HCT116 (cell line): ENCODE measurements at regions not wholly inside any gene's neighbourhood (a gene's known extent, or its start where the extent isn't known, plus 50 kb on each side); places are given as distances from the start of the nearest gene placed in this dataset.
A peak's percentile ranks its signal among the peaks of the same experiment; 100 is the strongest.

ENCODE experiments used
- ATAC-seq: fragments of 200-7000 bp; cut with Tn5 transposase; 2 replicates; pipeline ENCODE4 v1.9.1; 2020; ENCODE audit warnings: mild to moderate bottlenecking, moderate library complexity
- BruUV-seq: library from RNA; stranded (reverse); fragments of 400-500 nt; replicated peaks from 2 replicates; lab custom pipeline; 2021; lab: Mats Ljungman, UMichigan
- CTCF ChIA-PET: fragments of 300-600 bp; sonication (Branson Sonifier 250); formaldehyde crosslinking; loops from one replicate; lab custom pipeline; 2021; ENCODE audit warnings: antibody characterized with exemption; lab: Charles Lee
- POLR2A ChIA-PET: fragments of 300-600, 350-600 bp; sonication (Branson Sonifier 250); formaldehyde crosslinking; loops from one replicate; lab custom pipeline; 2021; ENCODE audit warnings: antibody characterized with exemption; lab: Charles Lee
- RAD21 ChIA-PET, 2 experiments: fragments of 300-600 bp; sonication (Branson Sonifier 250); formaldehyde crosslinking; loops; one replicate each; lab custom pipeline; 2023; ENCODE audit warnings: low total read pairs in 2 of 2; ENCODE audit not compliant: uncharacterized antibody in 2 of 2, unreplicated experiment in 2 of 2, low non-redundant PET in 1 of 2; lab: Charles Lee
- DNase-seq: peaks from one replicate; pipeline ENCODE4 v3.0.0-alpha.2; 2010; ENCODE audit warnings: low read depth, low spot score
- H2AFZ ChIP-seq: fragments of 200-600 bp; shearing (Covaris generic), sonication (generic); 2 replicates; pipeline ENCODE4 v1.6.1; 2017; ENCODE audit warnings: low read depth, mixed run types, mixed read lengths, antibody characterized with exemption, low read length; ENCODE audit not compliant: poor library complexity, severe bottlenecking
- H3K27ac ChIP-seq: 2 replicates; pipeline ENCODE4 v1.5.1; 2012; ENCODE audit warnings: low read depth, low read length
- H3K27me3 ChIP-seq: fragments of 200-600 bp; sonication (generic); 2 replicates; pipeline ENCODE4 v1.6.1; 2016; ENCODE audit warnings: mixed run types, low read length, mixed read lengths; ENCODE audit not compliant: insufficient read depth
- H3K36me3 ChIP-seq, 2 experiments: fragments of 200-500 bp in 1 of 2; fragments of 200-600 bp in 1 of 2; sonication (Bioruptor generic) in 1 of 2; sonication (generic) in 1 of 2; 2 replicates each; pipeline versions ENCODE4 v1.5.1 to v1.6.1; 2014 to 2016; ENCODE audit warnings: low read length in 2 of 2, inconsistent platforms in 1 of 2, mixed read lengths in 1 of 2, mixed run types in 1 of 2; ENCODE audit not compliant: insufficient read depth in 2 of 2, control insufficient read depth in 1 of 2
- H3K4me1 ChIP-seq, 2 experiments: fragments of 200-600 bp in 1 of 2; sonication (generic) in 1 of 2; 2 replicates each; pipeline versions ENCODE4 v1.5.1 to v1.6.1; 2012 to 2017; ENCODE audit warnings: low read length in 2 of 2, inconsistent platforms in 1 of 2, mild to moderate bottlenecking in 1 of 2, mixed read lengths in 1 of 2, mixed run types in 1 of 2, moderate library complexity in 1 of 2; ENCODE audit not compliant: insufficient read depth in 2 of 2, control insufficient read depth in 1 of 2
- H3K4me2 ChIP-seq: fragments of 200-600 bp; sonication (generic); 2 replicates; pipeline ENCODE4 v1.6.1; 2017; ENCODE audit warnings: mixed run types, low read length, mixed read lengths
- H3K4me3 ChIP-seq, 2 experiments: fragments of 200-600 bp in 1 of 2; sonication (generic) in 1 of 2; replicated peaks in 1 of 2; 2 replicates each; pipeline ENCODE4 v1.5.1; 2011 to 2016; ENCODE audit warnings: low read length in 2 of 2, control low read depth in 1 of 2, low read depth in 1 of 2, mild to moderate bottlenecking in 1 of 2, mixed read lengths in 1 of 2, mixed run types in 1 of 2
- H3K79me2 ChIP-seq: fragments of 200-600 bp; sonication (generic); 2 replicates; pipeline ENCODE4 v1.6.1; 2017; ENCODE audit warnings: mild to moderate bottlenecking, mixed run types, low read length, moderate library complexity, mixed read lengths; ENCODE audit not compliant: insufficient read depth
- H3K9ac ChIP-seq: fragments of 200-600 bp; sonication (generic); 2 replicates; pipeline ENCODE4 v1.6.1; 2016; ENCODE audit warnings: low read length, mixed read lengths
- H3K9me2 ChIP-seq: fragments of 200-600 bp; sonication (generic), shearing (Covaris generic); 2 replicates; pipeline ENCODE4 v1.6.1; 2017; ENCODE audit warnings: mixed run types, mild to moderate bottlenecking, moderate library complexity; ENCODE audit not compliant: insufficient read depth
- H3K9me3 ChIP-seq, 2 experiments: fragments of 200-500 bp in 1 of 2; fragments of 200-600 bp in 1 of 2; sonication (Bioruptor generic) in 1 of 2; sonication (generic) in 1 of 2; 2 replicates each; pipeline ENCODE4 v1.6.1; 2014 to 2017; ENCODE audit warnings: low read length in 2 of 2, mixed read lengths in 2 of 2, inconsistent platforms in 1 of 2, low read depth in 1 of 2, mild to moderate bottlenecking in 1 of 2, mixed run types in 1 of 2, moderate library complexity in 1 of 2; ENCODE audit not compliant: control insufficient read depth in 1 of 2, insufficient read depth in 1 of 2
- H4K20me1 ChIP-seq: fragments of 200-600 bp; sonication (generic), shearing (Covaris generic); 2 replicates; pipeline ENCODE4 v1.6.1; 2017; ENCODE audit warnings: mixed run types, mild to moderate bottlenecking, moderate library complexity; ENCODE audit not compliant: insufficient read depth
- CBX3 ChIP-seq: IDR thresholded peaks from 2 replicates; pipeline ENCODE4 v1.6.1; 2012; ENCODE audit warnings: low read depth
- CTCF ChIP-seq, 3 experiments: fragments of 200-600 bp in 1 of 3; sonication (generic) in 1 of 3; IDR thresholded peaks in 2 of 3; conservative IDR thresholded peaks in 1 of 3; 2 replicates each; pipeline ENCODE4 v1.5.1; 2012 to 2017; ENCODE audit warnings: low read depth in 2 of 3, low read length in 2 of 3, antibody characterized with exemption in 1 of 3, borderline replicate concordance in 1 of 3, control low read depth in 1 of 3, mild to moderate bottlenecking in 1 of 3, mixed read lengths in 1 of 3, mixed run types in 1 of 3, moderate library complexity in 1 of 3; ENCODE audit not compliant: insufficient read depth in 1 of 3
- FOSL1 ChIP-seq: IDR thresholded peaks from 2 replicates; pipeline ENCODE4 v1.6.1; 2012; ENCODE audit warnings: low read depth
- JUND ChIP-seq: IDR thresholded peaks from 2 replicates; pipeline ENCODE4 v1.6.1; 2012
- POLR2A ChIP-seq: IDR thresholded peaks from 2 replicates; pipeline ENCODE4 v1.7.0; 2011; ENCODE audit warnings: borderline replicate concordance; ENCODE audit not compliant: insufficient read depth, insufficient read length; ENCODE audit errors: extremely low read depth
- POLR2AphosphoS5 ChIP-seq: IDR thresholded peaks from 2 replicates; pipeline ENCODE4 v1.6.1; 2011; ENCODE audit warnings: mild to moderate bottlenecking, low read depth, low read length, moderate library complexity
- RAD21 ChIP-seq: IDR thresholded peaks from 2 replicates; pipeline ENCODE4 v1.6.1; 2012; ENCODE audit warnings: low read depth, mild to moderate bottlenecking
- SIN3A ChIP-seq: IDR thresholded peaks from 2 replicates; pipeline ENCODE4 v1.6.1; 2012; ENCODE audit warnings: low read depth
- SP1 ChIP-seq: IDR thresholded peaks from 2 replicates; pipeline ENCODE4 v1.6.1; 2012; ENCODE audit warnings: low read depth
- TCF7L2 ChIP-seq: IDR thresholded peaks from 2 replicates; pipeline ENCODE4 v1.7.0; 2011; ENCODE audit warnings: borderline replicate concordance, inconsistent platforms; ENCODE audit not compliant: insufficient read depth, insufficient read length; ENCODE audit errors: extremely low read depth
- ZFX ChIP-seq: fragments of 450-650 bp; IDR thresholded peaks from 2 replicates; pipeline ENCODE4 v1.6.1; 2017
- ZNF274 ChIP-seq: fragments of 200-500 bp; sonication (Bioruptor generic); IDR thresholded peaks from 2 replicates; pipeline ENCODE4 v1.6.1; 2014; ENCODE audit warnings: mild to moderate bottlenecking, low read depth, low read length, inconsistent platforms
- intact Hi-C: fragments of 100-400 bp; cut with micrococcal nuclease; formaldehyde crosslinking; loops from 2 replicates; pipeline ENCODE4 v1.10.0; 2022
- TF ChIP-seq, protein P1 (sequence below): IDR thresholded peaks from 2 replicates; pipeline ENCODE4 v1.6.1; 2012; ENCODE audit warnings: low read depth
- TF ChIP-seq, protein P2 (sequence below): IDR thresholded peaks from 2 replicates; pipeline ENCODE4 v1.6.1; 2012

DNA sequence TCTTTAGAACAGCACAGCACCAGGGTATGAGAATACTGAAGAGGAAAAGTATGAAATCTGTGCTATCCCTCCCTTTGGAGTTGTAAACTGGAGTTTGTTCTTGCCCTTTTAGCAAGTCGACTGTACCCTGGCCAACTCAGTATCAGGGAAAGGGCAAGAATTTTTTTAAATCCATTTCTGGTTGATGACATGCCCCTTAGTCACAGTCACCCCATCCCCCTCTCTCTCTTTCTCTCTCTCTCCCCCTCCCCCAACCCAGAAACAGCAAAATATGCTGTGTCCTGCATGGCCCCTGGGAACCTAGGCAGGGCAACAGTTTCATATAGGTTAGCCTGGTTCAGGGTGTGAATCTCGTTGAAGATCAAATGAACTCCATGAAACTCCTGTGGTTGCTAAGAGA, 177.7 kb upstream of the ADO start:
- ATAC-seq (peak; percentile 46; the same call in 1 of the 2 replicates), DNase-seq (no peak)
- Histone ChIP-seq H3K9me3 (no peaks in the 10 kb centered on the region), H3K9me2 (no peaks in the 10 kb centered on the region), H2AFZ (no peak overlapping the region), H3K27ac (no peak overlapping the region), H4K20me1 (no peaks in the 10 kb centered on the region), H3K4me2 (peak overlapping the region; percentile 57), H3K4me3 (no peak overlapping the region), H3K27me3 (no peaks in the 10 kb centered on the region), H3K79me2 (no peaks in the 10 kb centered on the region), H3K9ac (no peak overlapping the region), H3K36me3 (no peaks in the 10 kb centered on the region), H3K4me1 (peaks cover 0 to 22% of the 10 kb centered on the region in 2 experiments)
- CTCF ChIA-PET, result no interaction called here
- intact Hi-C loops, result no loop called here
- RAD21 ChIA-PET, result no interaction called here
- TF ChIP-seq ZFX, result no peak
- no peak for TF ChIP-seq TCF7L2
- TF ChIP-seq, protein P1, sequence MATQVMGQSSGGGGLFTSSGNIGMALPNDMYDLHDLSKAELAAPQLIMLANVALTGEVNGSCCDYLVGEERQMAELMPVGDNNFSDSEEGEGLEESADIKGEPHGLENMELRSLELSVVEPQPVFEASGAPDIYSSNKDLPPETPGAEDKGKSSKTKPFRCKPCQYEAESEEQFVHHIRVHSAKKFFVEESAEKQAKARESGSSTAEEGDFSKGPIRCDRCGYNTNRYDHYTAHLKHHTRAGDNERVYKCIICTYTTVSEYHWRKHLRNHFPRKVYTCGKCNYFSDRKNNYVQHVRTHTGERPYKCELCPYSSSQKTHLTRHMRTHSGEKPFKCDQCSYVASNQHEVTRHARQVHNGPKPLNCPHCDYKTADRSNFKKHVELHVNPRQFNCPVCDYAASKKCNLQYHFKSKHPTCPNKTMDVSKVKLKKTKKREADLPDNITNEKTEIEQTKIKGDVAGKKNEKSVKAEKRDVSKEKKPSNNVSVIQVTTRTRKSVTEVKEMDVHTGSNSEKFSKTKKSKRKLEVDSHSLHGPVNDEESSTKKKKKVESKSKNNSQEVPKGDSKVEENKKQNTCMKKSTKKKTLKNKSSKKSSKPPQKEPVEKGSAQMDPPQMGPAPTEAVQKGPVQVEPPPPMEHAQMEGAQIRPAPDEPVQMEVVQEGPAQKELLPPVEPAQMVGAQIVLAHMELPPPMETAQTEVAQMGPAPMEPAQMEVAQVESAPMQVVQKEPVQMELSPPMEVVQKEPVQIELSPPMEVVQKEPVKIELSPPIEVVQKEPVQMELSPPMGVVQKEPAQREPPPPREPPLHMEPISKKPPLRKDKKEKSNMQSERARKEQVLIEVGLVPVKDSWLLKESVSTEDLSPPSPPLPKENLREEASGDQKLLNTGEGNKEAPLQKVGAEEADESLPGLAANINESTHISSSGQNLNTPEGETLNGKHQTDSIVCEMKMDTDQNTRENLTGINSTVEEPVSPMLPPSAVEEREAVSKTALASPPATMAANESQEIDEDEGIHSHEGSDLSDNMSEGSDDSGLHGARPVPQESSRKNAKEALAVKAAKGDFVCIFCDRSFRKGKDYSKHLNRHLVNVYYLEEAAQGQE, result no peak
- peak; percentile 73 for TF ChIP-seq FOSL1
- peak; percentile 44; the same call in 1 of the 2 replicates for TF ChIP-seq SP1
- TF ChIP-seq ZNF274, result no peak
- no peak for TF ChIP-seq JUND
- no peak for TF ChIP-seq CTCF (IDR thresholded peaks at IDR 0.05 in 2 of 3, conservative IDR thresholded peaks at IDR 0.05 in 1 of 3; ENCODE audit: borderline replicate concordance in 1 of 3, insufficient read depth in 1 of 3, low read depth in 2 of 3, low read length in 2 of 3)
- TF ChIP-seq POLR2A, result no peak
- no peak for TF ChIP-seq SIN3A
- no peak for TF ChIP-seq RAD21
- no peak for TF ChIP-seq POLR2AphosphoS5
- TF ChIP-seq, protein P2, sequence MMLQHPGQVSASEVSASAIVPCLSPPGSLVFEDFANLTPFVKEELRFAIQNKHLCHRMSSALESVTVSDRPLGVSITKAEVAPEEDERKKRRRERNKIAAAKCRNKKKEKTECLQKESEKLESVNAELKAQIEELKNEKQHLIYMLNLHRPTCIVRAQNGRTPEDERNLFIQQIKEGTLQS, result no peak
- TF ChIP-seq CBX3, result no peak
- no TSS peak for BruUV-seq
- POLR2A ChIA-PET, result no interaction called here
